Cerebellar nuclear complex (tissue), 1 donor: ENCODE measurements at regions not wholly inside any gene's neighbourhood (a gene's known extent, or its start where the extent isn't known, plus 50 kb on each side); places are given as distances from the start of the nearest gene placed in this dataset.
"Not testable (repeated sequence)": the region's sequence is repeated elsewhere in the genome, so short reads cannot be mapped to it uniquely, and the experiment has no call there.

Experiments
- DNase-seq, 2 experiments: peaks; one replicate each; lab custom pipeline; 2025; lab: John Stamatoyannopoulos, UW

DNA sequence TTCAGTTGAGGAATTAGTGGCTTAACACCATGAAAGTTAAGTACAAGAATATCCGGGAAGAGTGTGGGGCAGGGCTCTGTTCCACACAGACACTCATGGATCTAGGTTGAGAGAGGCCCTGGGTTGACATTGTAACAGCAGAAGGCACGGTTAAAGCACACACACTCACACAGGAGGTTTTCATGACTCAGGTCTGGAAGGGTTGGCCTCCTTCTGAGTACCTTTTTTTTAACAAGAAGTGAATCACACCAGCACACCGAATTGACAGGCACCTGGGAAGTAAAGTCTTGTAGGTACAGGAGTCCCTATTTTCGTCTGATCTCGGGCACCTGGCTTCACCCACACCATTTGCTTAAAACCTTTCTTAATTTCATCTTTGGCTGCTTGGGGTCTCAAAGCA lies 509.4 kb upstream of the ADARB2 start:
- no peak for DNase-seq

GRCh38 chr10:2245580-2245979 lies 508.3 kb upstream of the ADARB2 start:
- no peak for DNase-seq

DNA sequence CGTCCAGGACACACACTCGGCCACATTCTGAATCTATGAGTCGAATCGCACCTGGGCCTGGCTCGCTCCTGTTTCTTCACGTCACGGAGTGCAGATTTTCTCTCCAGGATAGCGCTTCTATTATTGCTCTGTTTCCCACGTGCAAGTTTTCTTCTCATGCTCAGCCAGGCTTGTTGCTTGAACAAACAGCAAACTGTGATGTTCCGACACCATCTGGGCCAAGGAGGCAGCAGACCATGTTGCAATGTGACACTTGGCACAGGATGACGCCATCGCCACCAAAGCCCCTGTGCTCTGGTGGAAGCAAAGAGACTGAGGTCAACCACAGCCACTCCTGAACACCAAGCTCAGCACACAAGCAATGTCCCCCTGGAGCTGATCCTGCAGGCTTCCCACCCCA lies 507.1 kb upstream of the ADARB2 start:
- no peak for DNase-seq

GRCh38 chr10:2236876-2237275 lies 499.6 kb upstream of the ADARB2 start:
- no peak for DNase-seq

DNA sequence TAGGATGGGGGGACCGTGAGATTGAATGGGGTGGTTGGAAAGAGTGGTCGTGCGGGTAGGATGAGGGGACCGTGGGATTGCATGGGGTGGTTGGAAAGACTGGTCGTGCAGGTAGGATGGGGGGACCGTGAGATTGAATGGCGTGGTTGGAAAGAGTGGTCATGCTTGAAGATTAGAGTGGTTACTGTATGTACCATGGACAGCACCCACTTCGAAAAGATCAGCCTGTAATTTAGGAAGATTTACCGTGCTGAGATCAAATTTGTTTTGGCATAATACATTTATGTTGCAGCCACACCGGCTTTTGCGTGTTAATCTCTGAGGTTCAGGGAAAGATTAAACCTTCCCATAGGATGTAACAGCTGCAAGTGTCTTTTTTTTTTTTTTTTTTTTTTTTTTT lies 495.2 kb upstream of the ADARB2 start:
- no peak for DNase-seq

DNA sequence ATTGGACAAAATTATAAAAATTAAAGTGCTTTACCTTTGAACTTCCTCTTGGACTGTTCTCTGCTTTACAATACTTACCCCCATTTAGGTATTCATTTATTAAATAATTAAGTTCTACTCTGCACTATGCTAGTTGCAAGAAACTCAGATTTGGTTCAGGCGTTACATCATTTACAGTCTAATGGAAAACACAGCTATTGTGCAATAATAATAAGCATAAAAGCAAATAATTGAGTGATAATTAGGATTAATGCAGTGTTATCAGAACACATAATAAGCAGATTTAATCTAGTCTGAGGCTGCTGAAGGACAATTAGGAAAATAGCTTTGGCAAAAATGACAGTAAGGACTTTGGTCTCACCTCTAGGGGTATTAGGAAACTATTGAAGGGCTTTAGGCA lies 493.2 kb upstream of the ADARB2 start:
- no peak for DNase-seq

- DNase-seq, result no peak
These were observed 491.1 kb upstream of the ADARB2 start for GRCh38 chr10:2228320-2228901.

DNA sequence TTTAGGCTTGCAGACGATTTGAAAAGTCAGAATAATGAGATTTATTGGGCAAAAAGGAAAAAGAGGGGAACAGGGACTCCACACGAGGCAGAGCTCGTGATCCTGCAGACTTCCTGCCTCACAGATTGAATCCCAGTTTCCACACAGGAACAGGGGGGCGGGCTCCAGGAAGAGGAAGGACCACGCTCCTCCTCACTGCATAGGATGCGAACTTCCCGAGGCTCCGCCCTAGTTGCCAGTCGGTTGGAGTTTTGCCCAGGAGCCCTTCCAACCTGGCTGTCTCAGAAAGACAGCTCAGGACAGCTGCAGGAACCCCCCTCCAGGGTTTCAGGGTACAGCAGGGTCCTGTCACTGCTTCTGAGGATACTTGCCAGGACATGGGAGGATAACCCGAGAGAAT lies 488.3 kb upstream of the ADARB2 start:
- no peak for DNase-seq

DNA sequence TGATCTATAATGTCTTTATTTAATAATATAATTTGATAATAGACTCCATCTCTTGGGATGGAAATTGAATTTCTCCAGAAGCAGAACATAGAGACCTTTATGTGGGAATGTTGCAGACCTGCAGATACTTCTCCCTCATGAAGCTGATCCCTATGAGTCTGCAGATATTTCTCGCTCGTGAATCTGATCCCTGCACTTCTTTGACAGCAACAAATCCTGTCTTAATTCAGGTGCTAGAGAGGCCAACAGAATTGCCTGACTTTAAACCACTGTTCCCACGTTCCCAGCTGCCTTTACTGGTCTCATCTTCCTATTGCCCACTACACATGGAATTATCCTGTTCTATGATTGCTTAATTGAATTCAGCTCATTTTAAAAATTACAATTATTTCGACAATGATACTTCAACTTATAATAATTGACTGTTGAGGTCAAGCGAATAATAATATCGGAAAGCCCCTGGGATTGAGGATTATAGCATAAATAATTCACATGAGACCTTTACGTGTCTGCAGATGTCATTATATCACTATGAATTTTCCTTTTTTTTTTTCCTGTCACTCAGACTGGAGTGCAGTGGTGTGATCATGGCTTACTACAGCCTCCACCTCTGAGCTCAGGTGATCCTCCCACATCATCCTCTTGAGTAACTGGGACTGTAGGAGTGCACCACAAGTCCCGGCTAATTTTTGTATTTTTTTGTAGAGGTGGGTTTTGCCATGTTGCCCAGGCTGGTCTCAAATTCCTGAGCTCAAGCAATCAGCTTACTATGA lies 486.4 kb upstream of the ADARB2 start:
- DNase-seq, result no peak

DNA sequence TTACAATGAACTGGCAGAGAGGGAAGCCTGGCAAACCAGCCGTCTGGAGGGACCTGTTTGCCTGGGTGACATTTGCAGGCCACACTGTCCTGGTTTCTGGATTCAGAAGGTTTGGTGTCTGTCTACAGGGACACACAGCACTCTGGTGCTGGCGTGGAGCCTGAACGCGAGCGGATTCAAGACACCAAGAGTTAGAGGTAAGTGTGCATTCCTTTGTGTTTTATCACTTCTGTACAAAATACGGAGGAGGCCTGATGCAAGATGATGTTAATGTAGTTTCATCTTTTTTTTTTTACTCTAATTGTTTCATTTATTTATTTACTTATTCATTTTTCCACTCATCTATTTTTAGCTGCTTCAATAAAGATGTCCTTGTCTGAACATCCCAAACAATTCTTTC lies 485.3 kb upstream of the ADARB2 start:
- no peak for DNase-seq

DNA sequence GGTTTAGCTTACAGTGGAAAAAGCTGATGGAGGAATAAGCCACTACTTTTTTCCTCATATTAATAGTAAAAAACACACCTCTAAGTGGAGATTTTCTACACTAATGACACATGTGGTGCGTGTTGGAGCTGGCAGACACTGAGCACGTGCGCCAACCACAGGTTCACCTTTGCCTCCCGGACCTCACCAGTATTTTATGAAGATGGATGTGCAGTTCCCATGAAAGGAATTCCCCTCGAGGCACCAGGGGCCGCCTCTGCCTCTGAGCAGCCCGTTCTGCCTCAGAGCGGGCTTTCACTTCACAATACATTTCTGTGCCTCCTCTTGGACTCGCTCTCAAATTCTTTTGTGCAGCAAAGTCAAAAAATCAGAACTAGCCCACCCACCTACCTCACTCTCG lies 477.5 kb upstream of the ADARB2 start:
- no peak for DNase-seq

GRCh38 chr10:2214092-2214491 lies 476.8 kb upstream of the ADARB2 start:
- no peak for DNase-seq

GRCh38 chr10:2212244-2212834 lies 475.0 kb upstream of the ADARB2 start:
- DNase-seq, result no peak

- no peak for DNase-seq
These were observed 472.8 kb upstream of the ADARB2 start for GRCh38 chr10:2210088-2210487.

GRCh38 chr10:2208106-2208505 lies 470.8 kb upstream of the ADARB2 start:
- DNase-seq, result no peak

DNA sequence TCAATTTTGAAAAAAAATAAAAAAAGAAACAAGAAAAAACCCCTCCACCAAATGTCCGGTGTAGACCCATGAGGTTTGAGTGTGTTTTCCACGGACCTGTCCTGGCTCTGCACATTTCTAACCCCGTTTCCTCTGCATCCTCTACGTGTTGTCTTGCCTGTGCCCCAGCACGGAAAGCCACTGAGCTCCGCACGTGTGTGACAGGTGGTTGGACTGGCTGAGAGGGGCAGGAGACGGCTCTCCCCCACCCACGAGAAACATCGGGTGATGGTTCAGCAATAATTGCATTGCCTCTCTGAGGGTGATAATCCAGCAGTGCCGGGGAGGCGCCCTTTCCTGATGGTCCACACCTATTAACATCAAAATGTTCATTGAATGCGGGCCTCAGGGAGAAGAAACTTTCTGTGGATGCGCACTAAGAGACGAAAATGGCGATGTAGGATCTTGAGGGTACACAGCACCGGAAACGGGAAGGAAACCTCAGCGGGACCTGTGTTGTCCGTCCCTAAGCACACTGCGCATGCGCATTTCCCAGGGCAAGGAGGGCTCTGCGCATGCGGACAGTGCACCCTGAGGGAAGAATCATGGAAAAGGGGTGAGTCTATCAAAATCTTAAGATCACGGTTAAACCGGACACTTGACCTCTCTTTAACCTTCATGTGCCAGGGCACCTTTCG lies 470.1 kb upstream of the ADARB2 start:
- no peak for DNase-seq

- DNase-seq, result no peak
These were observed 468.1 kb upstream of the ADARB2 start for GRCh38 chr10:2205406-2205805.

DNA sequence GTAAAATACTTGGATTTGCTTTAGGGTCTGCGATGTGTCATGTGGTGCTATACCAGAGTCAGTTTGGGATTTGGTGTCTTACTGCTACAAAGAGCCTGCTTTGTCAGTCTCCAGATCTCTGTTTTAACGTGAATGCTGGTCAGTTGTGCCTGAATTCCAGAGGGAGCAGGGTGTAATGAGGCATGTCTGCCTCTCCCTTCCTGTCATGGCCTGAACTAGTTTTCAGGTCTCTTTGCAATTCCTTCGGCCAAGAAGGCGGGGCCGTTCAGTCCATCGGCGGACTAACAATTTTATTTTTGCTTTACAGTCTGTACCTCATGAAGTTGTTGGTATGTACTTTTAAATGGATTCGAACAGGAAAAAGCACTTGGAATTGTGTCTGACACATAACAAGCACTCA lies 465.1 kb upstream of the ADARB2 start:
- DNase-seq, result no peak

GRCh38 chr10:2201534-2202099 lies 464.3 kb upstream of the ADARB2 start:
- DNase-seq, result no peak

DNA sequence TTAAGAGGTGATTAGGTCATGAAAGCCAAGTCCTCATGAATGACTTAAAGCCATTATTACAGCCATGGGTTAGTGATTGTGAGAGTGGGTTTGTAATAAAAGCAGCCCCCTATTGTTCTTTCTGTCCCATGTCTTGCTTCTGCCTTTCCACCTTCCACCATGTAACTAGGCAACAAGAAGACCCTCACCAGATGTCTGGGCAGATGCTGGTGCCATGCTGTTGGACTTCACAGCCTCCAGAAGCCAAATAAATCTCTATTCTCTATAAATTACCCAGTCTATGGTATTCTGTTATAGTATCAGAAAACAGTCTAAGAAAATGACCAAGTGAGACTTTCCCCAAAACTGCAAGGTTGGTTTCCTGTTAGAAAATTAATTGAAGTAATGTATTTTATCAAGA lies 460.3 kb upstream of the ADARB2 start:
- no peak for DNase-seq

DNA sequence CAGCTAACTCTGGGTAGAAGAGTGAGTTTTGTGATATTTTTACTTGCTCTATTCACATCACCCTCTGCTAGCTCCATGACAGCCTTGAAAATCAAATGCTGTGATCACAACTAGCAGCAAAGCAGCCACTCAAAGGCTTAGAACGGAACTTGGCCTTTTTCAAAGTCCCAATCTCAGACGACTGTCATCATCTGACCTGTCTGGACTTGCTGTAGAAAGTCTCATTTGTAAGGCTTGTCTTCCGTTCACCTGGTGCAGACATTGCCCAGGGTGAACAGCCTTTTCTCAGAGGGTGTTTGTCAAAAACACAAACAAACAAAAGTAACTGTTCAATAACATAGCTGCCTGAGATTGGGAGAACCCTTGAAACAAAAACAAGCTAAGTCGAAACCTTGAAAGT lies 458.9 kb upstream of the ADARB2 start:
- no peak for DNase-seq

GRCh38 chr10:2189356-2189755 lies 452.0 kb upstream of the ADARB2 start:
- not testable (repeated sequence) for DNase-seq

DNA sequence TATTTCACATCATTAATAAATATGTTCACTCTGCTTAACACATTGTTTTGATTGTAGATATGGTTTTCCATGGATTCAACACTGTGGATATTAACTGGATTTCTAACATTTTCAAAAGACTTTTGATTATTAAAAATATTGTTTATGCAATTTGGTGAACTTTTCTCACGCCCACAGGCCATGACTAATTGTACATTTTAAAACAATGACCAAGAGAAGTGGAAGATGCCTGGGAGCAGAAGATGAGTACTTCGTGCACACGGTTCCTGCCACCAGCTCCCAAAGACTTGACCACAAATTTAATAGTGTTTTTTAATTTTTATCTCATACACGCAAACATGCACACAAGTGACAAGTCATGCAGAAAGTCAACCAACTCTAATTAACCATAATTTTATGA lies 451.0 kb upstream of the ADARB2 start:
- DNase-seq, result no peak
